ENCODE measurements at regions not wholly inside any gene's neighbourhood (a gene's known extent, or its start where the extent isn't known, plus 50 kb on each side); places are given as distances from the start of the nearest gene placed in this dataset.

GRCh38 chr12:75746621-75747020 lies 235.2 kb upstream of the KRR1 start:
- WGBS: 93% methylated on average over 4 of the region's 4 CpGs
- TF ChIP-seq HNF4G (IDR thresholded peaks at IDR 0.05) (no peak), RAD21 (IDR thresholded peaks at IDR 0.05) (no peak)

GRCh38 chr12:75744607-75745256 lies 233.3 kb upstream of the KRR1 start:
- Histone ChIP-seq H3K4me3 (ENCODE audit: low read depth in 1 of 3, low read length in 3 of 3) (no peak overlapping the region), H3K9ac (ENCODE audit: low read depth in 1 of 2, low read length in 2 of 2) (no peak overlapping the region), H3K27ac (ENCODE audit: low read depth in 1 of 2, low read length in 2 of 2) (no peak overlapping the region), H3K9me3 (ENCODE audit: control insufficient read depth in 4 of 4, low read length in 3 of 4) (no peaks in the 10 kb centered on the region), H3K4me1 (ENCODE audit: control insufficient read depth in 4 of 4, insufficient read depth in 4 of 4, low read length in 3 of 4) (no peaks in the 10 kb centered on the region), H3K36me3 (ENCODE audit: control insufficient read depth in 4 of 4, insufficient read depth in 3 of 4, low read depth in 1 of 4, low read length in 3 of 4) (no peaks in the 10 kb centered on the region), H3K27me3 (ENCODE audit: control insufficient read depth in 4 of 4, insufficient read depth in 4 of 4, low read length in 3 of 4) (no peaks in the 10 kb centered on the region)
- WGBS: 47% methylated on average over 1 of the region's 1 CpG
- no peak for TF ChIP-seq HNF4G (IDR thresholded peaks at IDR 0.05)
- no peak for TF ChIP-seq GABPA (IDR thresholded peaks at IDR 0.05 in 1 of 2, conservative IDR thresholded peaks at IDR 0.05 in 1 of 2)
- TF ChIP-seq MAX (IDR thresholded peaks at IDR 0.05): no peak
- TF ChIP-seq REST (IDR thresholded peaks at IDR 0.05): no peak
- TF ChIP-seq RAD21 (IDR thresholded peaks at IDR 0.05): no peak
- no peak for TF ChIP-seq ATF3 (IDR thresholded peaks at IDR 0.05)
- TF ChIP-seq, protein P1, sequence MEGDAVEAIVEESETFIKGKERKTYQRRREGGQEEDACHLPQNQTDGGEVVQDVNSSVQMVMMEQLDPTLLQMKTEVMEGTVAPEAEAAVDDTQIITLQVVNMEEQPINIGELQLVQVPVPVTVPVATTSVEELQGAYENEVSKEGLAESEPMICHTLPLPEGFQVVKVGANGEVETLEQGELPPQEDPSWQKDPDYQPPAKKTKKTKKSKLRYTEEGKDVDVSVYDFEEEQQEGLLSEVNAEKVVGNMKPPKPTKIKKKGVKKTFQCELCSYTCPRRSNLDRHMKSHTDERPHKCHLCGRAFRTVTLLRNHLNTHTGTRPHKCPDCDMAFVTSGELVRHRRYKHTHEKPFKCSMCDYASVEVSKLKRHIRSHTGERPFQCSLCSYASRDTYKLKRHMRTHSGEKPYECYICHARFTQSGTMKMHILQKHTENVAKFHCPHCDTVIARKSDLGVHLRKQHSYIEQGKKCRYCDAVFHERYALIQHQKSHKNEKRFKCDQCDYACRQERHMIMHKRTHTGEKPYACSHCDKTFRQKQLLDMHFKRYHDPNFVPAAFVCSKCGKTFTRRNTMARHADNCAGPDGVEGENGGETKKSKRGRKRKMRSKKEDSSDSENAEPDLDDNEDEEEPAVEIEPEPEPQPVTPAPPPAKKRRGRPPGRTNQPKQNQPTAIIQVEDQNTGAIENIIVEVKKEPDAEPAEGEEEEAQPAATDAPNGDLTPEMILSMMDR (IDR thresholded peaks at IDR 0.05; ENCODE audit: low read depth, low read length, missing input control): no peak
- no peak for TF ChIP-seq TAF1 (conservative IDR thresholded peaks at IDR 0.05)
- no peak for TF ChIP-seq RXRA (IDR thresholded peaks at IDR 0.05)
- no peak for TF ChIP-seq SP1 (IDR thresholded peaks at IDR 0.05)
- TF ChIP-seq EGR1 (IDR thresholded peaks at IDR 0.05; ENCODE audit: low read depth in 2 of 2): no peak
- no peak for TF ChIP-seq JUND (IDR thresholded peaks at IDR 0.05)
- no peak for TF ChIP-seq NR2F2 (IDR thresholded peaks at IDR 0.05)
- TF ChIP-seq YY1 (IDR thresholded peaks at IDR 0.05): no peak
- TF ChIP-seq FOXA1 (IDR thresholded peaks at IDR 0.05): no peak
- TF ChIP-seq HNF4A (conservative IDR thresholded peaks at IDR 0.05): no peak
- no peak for TF ChIP-seq ZBTB33 (IDR thresholded peaks at IDR 0.05)
- DNase-seq (ENCODE audit: low spot score): no peak

More at GRCh38 chr12:75746621-75747020, 235.2 kb upstream of the KRR1 start:
- Histone ChIP-seq H3K4me3 (ENCODE audit: low read depth in 1 of 3, low read length in 3 of 3) (no peak overlapping the region), H3K27me3 (ENCODE audit: control insufficient read depth in 4 of 4, insufficient read depth in 4 of 4, low read length in 3 of 4) (no peaks in the 10 kb centered on the region), H3K4me1 (ENCODE audit: control insufficient read depth in 4 of 4, insufficient read depth in 4 of 4, low read length in 3 of 4) (peaks cover 0 to 7% (median 6%) of the 10 kb centered on the region in 4 donors), H3K9me3 (ENCODE audit: control insufficient read depth in 4 of 4, low read length in 3 of 4) (no peaks in the 10 kb centered on the region), H3K27ac (ENCODE audit: low read depth in 1 of 2, low read length in 2 of 2) (no peak overlapping the region), H3K36me3 (ENCODE audit: control insufficient read depth in 4 of 4, insufficient read depth in 3 of 4, low read depth in 1 of 4, low read length in 3 of 4) (no peaks in the 10 kb centered on the region), H3K9ac (ENCODE audit: low read depth in 1 of 2, low read length in 2 of 2) (no peak overlapping the region)
- DNase-seq (ENCODE audit: low spot score): no peak

All from liver (tissue), 8 donors.